Vagina (tissue), 2 donors: ENCODE measurements at regions not wholly inside any gene's neighbourhood (a gene's known extent, or its start where the extent isn't known, plus 50 kb on each side); places are given as distances from the start of the nearest gene placed in this dataset.

ENCODE experiments used
- DNase-seq, 2 donors: peaks; one replicate each; pipeline ENCODE4 v3.0.0-alpha.2; 2017; ENCODE audit errors: extremely low spot score in 2 of 2
- H3K27ac ChIP-seq: fragments of 200-600 bp; sonication (generic); one replicate; pipeline ENCODE4 v1.5.1; 2019
- H3K27me3 ChIP-seq: fragments of 200-600 bp; sonication (generic); one replicate; pipeline ENCODE4 v1.5.1; 2019
- H3K36me3 ChIP-seq, 2 donors: fragments of 200-600 bp; sonication (generic); one replicate each; pipeline ENCODE4 v1.5.1; 2017 to 2019
- H3K4me1 ChIP-seq: fragments of 200-600 bp; sonication (generic); one replicate; pipeline ENCODE4 v1.5.1; 2019
- H3K4me3 ChIP-seq, 2 donors: fragments of 200-600 bp; sonication (generic); 1 replicate in 1 of 2; 2 replicates in 1 of 2; pipeline ENCODE4 v1.5.1; 2016 to 2019
- H3K9me3 ChIP-seq: fragments of 200-600 bp; sonication (generic); one replicate; pipeline ENCODE4 v1.5.1; 2019
- POLR2A ChIP-seq, 2 donors: fragments of 450-650 bp; IDR thresholded peaks; one replicate each; pipeline ENCODE4 v1.6.1; 2017; ENCODE audit warnings: antibody characterized with exemption in 2 of 2, mild to moderate bottlenecking in 2 of 2, moderate library complexity in 2 of 2
- POLR2AphosphoS5 ChIP-seq, 2 donors: sonication (generic); formaldehyde crosslinking; IDR thresholded peaks; one replicate each; pipeline ENCODE4 v1.9.0; 2017; ENCODE audit warnings: antibody characterized with exemption in 2 of 2, mild to moderate bottlenecking in 2 of 2, low read depth in 1 of 2; ENCODE audit not compliant: insufficient read depth in 1 of 2
- intact Hi-C: fragments of 100-400 bp; cut with DNase I; formaldehyde crosslinking; loops from one replicate; pipeline ENCODE4 v1.15.1; 2023
- TF ChIP-seq, protein P1 (sequence below), 3 experiments: fragments of 450-650 bp in 2 of 3; fragments of 200-600 bp in 1 of 3; sonication (generic) in 1 of 3; IDR thresholded peaks; one replicate each; pipeline ENCODE4 v1.5.1; 2017 to 2019; ENCODE audit warnings: antibody characterized with exemption in 3 of 3, mild to moderate bottlenecking in 2 of 3, moderate library complexity in 2 of 3

DNA sequence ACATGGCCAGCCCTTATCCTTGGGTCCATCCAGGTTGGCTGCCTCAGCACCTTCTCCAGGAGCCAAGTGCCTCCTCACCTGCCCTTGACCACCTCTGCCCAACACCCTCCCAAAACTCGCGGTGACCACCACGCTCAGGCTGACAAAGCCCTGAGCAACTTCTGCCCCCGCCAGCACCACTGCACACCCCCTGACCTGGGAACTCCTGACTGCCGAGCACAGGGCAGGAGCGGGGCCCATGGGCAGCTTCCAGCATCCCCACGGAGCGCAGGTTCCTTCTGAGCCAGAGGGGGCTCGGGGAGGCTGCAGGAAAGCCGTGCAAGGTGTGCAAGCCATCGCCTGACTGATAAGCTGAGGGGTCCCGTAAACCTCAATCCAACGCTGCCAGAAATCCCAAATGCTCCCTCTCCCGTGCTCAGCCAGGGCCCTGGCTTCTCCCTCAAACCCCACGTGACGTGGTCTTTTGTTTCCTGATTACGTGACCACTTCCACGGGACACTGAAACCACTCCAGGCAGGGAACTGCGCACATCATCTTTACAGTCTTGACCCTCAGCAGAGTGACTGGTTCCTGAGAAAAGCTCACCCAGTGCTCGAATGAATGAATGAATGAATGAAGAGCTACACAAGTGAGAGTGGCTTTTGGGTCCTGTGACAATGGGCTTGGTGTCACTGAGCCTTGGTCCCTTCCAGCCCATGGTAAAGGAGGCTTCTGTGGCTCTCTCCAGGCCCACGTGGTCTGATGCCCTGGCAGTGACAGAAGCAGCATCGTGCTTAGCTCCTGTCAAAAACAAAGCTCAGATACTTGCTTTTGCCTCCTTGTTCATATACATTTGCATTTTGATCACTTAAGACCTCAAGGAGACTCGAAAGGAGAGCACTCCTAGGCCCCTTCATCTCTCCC lies 249.8 kb upstream of the PPP2R2D start:
- peak in 1 of 2 donors; percentile 87 for DNase-seq
- no peaks in the 10 kb centered on the region for H3K4me1 ChIP-seq
- H3K4me3 ChIP-seq, result no peak overlapping the region
- H3K27ac ChIP-seq, result no peak overlapping the region
- no peaks in the 10 kb centered on the region for H3K27me3 ChIP-seq
- TF ChIP-seq POLR2AphosphoS5 (IDR thresholded peaks at IDR 0.05; ENCODE audit: insufficient read depth in 1 of 2, low read depth in 1 of 2), result no peak
- TF ChIP-seq, protein P1, sequence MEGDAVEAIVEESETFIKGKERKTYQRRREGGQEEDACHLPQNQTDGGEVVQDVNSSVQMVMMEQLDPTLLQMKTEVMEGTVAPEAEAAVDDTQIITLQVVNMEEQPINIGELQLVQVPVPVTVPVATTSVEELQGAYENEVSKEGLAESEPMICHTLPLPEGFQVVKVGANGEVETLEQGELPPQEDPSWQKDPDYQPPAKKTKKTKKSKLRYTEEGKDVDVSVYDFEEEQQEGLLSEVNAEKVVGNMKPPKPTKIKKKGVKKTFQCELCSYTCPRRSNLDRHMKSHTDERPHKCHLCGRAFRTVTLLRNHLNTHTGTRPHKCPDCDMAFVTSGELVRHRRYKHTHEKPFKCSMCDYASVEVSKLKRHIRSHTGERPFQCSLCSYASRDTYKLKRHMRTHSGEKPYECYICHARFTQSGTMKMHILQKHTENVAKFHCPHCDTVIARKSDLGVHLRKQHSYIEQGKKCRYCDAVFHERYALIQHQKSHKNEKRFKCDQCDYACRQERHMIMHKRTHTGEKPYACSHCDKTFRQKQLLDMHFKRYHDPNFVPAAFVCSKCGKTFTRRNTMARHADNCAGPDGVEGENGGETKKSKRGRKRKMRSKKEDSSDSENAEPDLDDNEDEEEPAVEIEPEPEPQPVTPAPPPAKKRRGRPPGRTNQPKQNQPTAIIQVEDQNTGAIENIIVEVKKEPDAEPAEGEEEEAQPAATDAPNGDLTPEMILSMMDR (IDR thresholded peaks at IDR 0.05), result no peak
- no peak for TF ChIP-seq POLR2A (IDR thresholded peaks at IDR 0.05)
- intact Hi-C loops, result no loop called here
- no peaks in the 10 kb centered on the region for H3K36me3 ChIP-seq
- no peaks in the 10 kb centered on the region for H3K9me3 ChIP-seq

- no peaks in the 10 kb centered on the region for H3K36me3 ChIP-seq
- H3K4me1 ChIP-seq, result no peaks in the 10 kb centered on the region
- peak in 1 of 2 donors; percentile 34 for DNase-seq
- TF ChIP-seq POLR2A (IDR thresholded peaks at IDR 0.05), result no peak
- TF ChIP-seq POLR2AphosphoS5 (IDR thresholded peaks at IDR 0.05; ENCODE audit: insufficient read depth in 1 of 2, low read depth in 1 of 2), result no peak
- TF ChIP-seq, protein P1 (IDR thresholded peaks at IDR 0.05), result no peak
- no peaks in the 10 kb centered on the region for H3K27me3 ChIP-seq
- H3K4me3 ChIP-seq, result no peak overlapping the region
- intact Hi-C loops, result no loop called here
- no peak overlapping the region for H3K27ac ChIP-seq
- H3K9me3 ChIP-seq, result no peaks in the 10 kb centered on the region
Observed at GRCh38 chr10:131651674-131652437, 249.0 kb upstream of the PPP2R2D start.

DNA sequence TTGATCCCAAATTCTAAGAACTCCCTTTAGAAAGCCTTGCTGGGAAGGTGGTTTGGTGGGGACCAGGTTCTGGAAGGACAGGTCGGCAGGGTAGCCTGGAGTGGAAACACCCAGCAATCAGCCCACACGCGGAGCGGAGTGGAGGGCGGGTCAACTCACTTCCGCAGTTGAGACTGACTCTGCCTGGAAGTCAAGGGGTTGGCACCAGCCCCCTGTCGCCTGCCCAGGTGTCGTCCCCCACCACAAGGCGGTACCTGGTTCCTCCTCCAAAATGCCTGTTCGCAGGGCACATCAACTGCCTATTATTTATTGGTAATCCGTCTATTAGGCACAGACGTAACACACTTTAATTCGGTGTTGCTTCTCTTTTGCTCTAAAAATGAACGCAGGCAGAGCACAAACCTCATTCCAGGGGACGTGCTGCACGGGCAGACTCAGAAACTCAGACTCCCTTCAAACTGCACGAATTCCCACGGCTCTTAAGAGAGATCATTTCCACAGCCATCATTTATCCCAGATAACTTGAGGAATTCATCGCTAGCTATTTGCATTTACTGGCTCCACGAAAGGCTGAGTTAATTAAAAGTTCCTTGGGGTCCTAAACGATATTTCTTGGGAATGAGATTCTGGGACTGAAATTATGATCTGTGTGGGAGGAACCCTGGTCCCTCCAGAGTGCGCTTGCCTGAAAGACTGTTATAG lies 248.2 kb upstream of the PPP2R2D start:
- TF ChIP-seq POLR2A (IDR thresholded peaks at IDR 0.05) (no peak), POLR2AphosphoS5 (IDR thresholded peaks at IDR 0.05; ENCODE audit: insufficient read depth in 1 of 2, low read depth in 1 of 2) (no peak)
- TF ChIP-seq, protein P1 (IDR thresholded peaks at IDR 0.05), result no peak
- Histone ChIP-seq H3K9me3 (no peaks in the 10 kb centered on the region), H3K27me3 (no peaks in the 10 kb centered on the region), H3K4me1 (no peaks in the 10 kb centered on the region), H3K4me3 (no peak overlapping the region), H3K36me3 (no peaks in the 10 kb centered on the region), H3K27ac (no peak overlapping the region)
- DNase-seq, result no peak
- intact Hi-C loops, result no loop called here

GRCh38 chr10:131653140-131653539 lies 247.7 kb upstream of the PPP2R2D start:
- no peak for TF ChIP-seq POLR2A (IDR thresholded peaks at IDR 0.05)
- TF ChIP-seq POLR2AphosphoS5 (IDR thresholded peaks at IDR 0.05; ENCODE audit: insufficient read depth in 1 of 2, low read depth in 1 of 2), result no peak
- TF ChIP-seq, protein P1 (IDR thresholded peaks at IDR 0.05), result no peak
- Histone ChIP-seq H3K27me3 (no peaks in the 10 kb centered on the region), H3K36me3 (no peaks in the 10 kb centered on the region), H3K9me3 (no peaks in the 10 kb centered on the region), H3K27ac (no peak overlapping the region), H3K4me1 (no peaks in the 10 kb centered on the region), H3K4me3 (no peak overlapping the region)
- DNase-seq, result no peak
- intact Hi-C loops, result no loop called here
